SK-N-SH (cell line): ENCODE measurements at regions not wholly inside any gene's neighbourhood (a gene's known extent, or its start where the extent isn't known, plus 50 kb on each side); places are given as distances from the start of the nearest gene placed in this dataset.

Source experiments
- CTCF ChIP-seq: fragments of 200-600 bp; sonication (generic); IDR thresholded peaks from 2 replicates; pipeline ENCODE4 v1.6.1; 2017; ENCODE audit warnings: antibody characterized with exemption, mild to moderate bottlenecking, moderate library complexity
- FOXM1 ChIP-seq: IDR thresholded peaks from 2 replicates; pipeline ENCODE4 v1.4.0; 2012; ENCODE audit warnings: low read depth, mild to moderate bottlenecking
- RCOR1 ChIP-seq: fragments of 150-350 bp; IDR thresholded peaks from 2 replicates; pipeline ENCODE4 v1.6.1; 2017; ENCODE audit warnings: antibody characterized with exemption, low read length
- TF ChIP-seq, protein P1 (sequence below): IDR thresholded peaks from 2 replicates; pipeline ENCODE4 v1.6.1; 2012; ENCODE audit warnings: mild to moderate bottlenecking, low read depth, low read length, moderate library complexity

GRCh38 chr1:194795917-194796593 is 1609.6 kb upstream of the B3GALT2 start:
- no peak for TF ChIP-seq RCOR1
- no peak for TF ChIP-seq FOXM1
- TF ChIP-seq, protein P1, sequence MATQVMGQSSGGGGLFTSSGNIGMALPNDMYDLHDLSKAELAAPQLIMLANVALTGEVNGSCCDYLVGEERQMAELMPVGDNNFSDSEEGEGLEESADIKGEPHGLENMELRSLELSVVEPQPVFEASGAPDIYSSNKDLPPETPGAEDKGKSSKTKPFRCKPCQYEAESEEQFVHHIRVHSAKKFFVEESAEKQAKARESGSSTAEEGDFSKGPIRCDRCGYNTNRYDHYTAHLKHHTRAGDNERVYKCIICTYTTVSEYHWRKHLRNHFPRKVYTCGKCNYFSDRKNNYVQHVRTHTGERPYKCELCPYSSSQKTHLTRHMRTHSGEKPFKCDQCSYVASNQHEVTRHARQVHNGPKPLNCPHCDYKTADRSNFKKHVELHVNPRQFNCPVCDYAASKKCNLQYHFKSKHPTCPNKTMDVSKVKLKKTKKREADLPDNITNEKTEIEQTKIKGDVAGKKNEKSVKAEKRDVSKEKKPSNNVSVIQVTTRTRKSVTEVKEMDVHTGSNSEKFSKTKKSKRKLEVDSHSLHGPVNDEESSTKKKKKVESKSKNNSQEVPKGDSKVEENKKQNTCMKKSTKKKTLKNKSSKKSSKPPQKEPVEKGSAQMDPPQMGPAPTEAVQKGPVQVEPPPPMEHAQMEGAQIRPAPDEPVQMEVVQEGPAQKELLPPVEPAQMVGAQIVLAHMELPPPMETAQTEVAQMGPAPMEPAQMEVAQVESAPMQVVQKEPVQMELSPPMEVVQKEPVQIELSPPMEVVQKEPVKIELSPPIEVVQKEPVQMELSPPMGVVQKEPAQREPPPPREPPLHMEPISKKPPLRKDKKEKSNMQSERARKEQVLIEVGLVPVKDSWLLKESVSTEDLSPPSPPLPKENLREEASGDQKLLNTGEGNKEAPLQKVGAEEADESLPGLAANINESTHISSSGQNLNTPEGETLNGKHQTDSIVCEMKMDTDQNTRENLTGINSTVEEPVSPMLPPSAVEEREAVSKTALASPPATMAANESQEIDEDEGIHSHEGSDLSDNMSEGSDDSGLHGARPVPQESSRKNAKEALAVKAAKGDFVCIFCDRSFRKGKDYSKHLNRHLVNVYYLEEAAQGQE: no peak
- TF ChIP-seq CTCF: no peak
